ENCODE measurements at regions not wholly inside any gene's neighbourhood (a gene's known extent, or its start where the extent isn't known, plus 50 kb on each side); places are given as distances from the start of the nearest gene placed in this dataset.

DNA sequence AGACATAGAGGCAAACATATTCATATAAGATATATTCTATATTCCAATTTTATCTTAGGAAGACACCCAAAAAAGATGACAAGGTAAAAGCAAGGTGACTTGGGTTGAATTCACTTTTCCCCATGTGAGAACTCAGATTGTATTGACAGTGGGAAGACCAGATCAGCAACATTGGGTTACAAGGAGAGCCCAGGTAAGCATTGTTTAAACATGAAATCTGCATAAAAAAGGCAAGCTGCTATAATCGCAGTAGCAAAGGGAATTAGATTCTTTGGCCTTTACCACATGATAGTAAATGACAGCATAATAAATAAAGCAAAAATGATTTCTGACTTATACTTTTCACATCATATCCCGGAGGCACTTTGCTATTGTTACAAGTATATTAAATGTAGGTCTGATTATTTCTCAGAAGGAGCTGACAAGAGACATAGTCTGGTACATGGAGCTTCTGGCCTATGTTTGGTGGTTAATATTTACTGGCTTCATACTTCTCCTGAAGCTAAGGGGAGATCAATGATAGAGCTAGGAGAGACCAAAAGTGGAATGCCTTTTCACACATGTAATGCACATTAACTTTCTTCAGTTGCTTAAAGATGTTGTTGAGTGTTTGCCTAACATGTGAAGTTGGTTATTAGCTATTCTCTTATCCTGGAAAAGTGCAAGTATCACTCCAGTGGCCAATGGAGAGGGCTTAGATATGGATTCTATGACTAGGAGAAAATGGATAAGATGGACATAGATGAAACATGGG lies 53.1 kb upstream of the EEF1E1 start:
- Histone ChIP-seq H3K4me3 (ENCODE audit: low read depth, low read length) (no peak overlapping the region), H3K36me3 (ENCODE audit: control insufficient read depth, insufficient read depth, low read length) (no peaks in the 10 kb centered on the region), H3K27me3 (ENCODE audit: control insufficient read depth, insufficient read depth, low read length) (0 out of 2 replicates have a peak, but pooled peaks cover 1% of the 10 kb centered on the region)
- CTCF ChIA-PET, result interaction anchor here (1.2 kb wide), 1 partner anchor 24 kb away, joined by 4 read pairs; no protein-coding TSS in a partner anchor
- POLR2A ChIA-PET, result no interaction called here
- DNase-seq (ENCODE audit: low read depth), result no peak
- TF ChIP-seq, protein P1, sequence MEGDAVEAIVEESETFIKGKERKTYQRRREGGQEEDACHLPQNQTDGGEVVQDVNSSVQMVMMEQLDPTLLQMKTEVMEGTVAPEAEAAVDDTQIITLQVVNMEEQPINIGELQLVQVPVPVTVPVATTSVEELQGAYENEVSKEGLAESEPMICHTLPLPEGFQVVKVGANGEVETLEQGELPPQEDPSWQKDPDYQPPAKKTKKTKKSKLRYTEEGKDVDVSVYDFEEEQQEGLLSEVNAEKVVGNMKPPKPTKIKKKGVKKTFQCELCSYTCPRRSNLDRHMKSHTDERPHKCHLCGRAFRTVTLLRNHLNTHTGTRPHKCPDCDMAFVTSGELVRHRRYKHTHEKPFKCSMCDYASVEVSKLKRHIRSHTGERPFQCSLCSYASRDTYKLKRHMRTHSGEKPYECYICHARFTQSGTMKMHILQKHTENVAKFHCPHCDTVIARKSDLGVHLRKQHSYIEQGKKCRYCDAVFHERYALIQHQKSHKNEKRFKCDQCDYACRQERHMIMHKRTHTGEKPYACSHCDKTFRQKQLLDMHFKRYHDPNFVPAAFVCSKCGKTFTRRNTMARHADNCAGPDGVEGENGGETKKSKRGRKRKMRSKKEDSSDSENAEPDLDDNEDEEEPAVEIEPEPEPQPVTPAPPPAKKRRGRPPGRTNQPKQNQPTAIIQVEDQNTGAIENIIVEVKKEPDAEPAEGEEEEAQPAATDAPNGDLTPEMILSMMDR (IDR thresholded peaks at IDR 0.05; ENCODE audit: insufficient read depth, low read depth, low read length), result no peak

All from BJ (cell line).